ENCODE measurements at regions not wholly inside any gene's neighbourhood (a gene's known extent, or its start where the extent isn't known, plus 50 kb on each side); places are given as distances from the start of the nearest gene placed in this dataset.

- peak; percentile 25 for DNase-seq
Measured at GRCh38 chr1:195495720-195496635, 1112.3 kb downstream of the KCNT2 start.

GRCh38 chr1:195482137-195482536 lies 1126.1 kb downstream of the KCNT2 start:
- no peak for DNase-seq

GRCh38 chr1:195481293-195481692 lies 1126.9 kb downstream of the KCNT2 start:
- no peak for DNase-seq

DNA sequence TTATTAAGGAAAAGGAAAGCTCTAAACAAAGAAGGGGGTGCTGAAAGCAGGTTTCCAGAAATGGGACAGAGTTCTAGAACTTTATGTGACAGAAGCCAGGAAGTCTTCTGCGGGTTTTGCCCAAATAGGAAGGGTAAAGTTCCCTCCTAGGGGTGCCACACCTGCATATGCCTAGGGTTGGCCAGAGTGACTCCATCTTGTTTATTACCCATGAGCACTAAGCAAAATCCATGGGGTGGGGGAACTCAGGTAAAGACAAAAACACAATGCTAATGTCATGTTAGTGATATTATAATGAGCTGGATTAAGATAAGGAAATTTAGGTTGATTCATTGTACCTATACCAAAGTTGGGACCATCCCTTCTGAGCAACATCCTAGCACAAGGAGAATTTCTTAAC lies 1132.7 kb downstream of the KCNT2 start:
- no peak for DNase-seq

GRCh38 chr1:195472291-195472690 lies 1135.9 kb downstream of the KCNT2 start:
- no peak for DNase-seq

GRCh38 chr1:195466639-195467038 lies 1141.6 kb downstream of the KCNT2 start:
- DNase-seq: no peak

DNA sequence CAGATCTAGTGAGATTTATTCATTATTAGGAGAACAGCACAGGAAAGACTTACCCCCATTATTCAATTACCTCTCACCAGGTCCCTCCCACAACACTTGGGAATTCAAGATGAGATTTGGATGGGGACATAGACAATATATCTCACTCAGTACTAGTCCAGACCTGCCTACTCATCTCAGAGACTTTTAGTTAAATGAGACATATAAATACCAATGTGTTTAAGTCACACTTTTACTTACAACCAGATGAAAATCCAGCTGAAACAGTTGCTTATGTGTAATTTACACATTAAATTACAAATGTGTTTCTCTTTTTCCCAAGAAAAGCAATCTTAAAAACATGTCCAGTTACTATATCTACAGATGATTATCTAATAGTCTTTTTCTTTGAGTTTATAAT lies 1145.6 kb downstream of the KCNT2 start:
- DNase-seq: no peak

DNA sequence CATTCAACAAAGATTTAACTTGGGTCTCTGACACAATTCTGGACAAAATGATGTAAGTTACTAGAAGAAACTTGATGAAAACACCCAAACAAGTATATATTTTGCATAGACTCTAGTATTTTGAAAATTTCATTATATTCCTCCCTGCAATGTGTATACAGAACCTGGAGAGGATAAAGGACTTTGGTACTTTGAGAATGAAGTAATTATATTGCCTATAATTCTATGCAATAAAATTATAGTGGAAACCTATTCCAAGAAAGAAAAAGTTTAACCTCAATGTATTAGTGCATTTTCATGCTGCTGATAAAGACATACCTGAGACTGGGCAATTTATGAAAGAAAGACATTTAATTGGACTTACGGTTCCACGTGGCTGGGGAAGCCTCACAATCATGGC lies 1146.1 kb downstream of the KCNT2 start:
- no peak for DNase-seq

DNA sequence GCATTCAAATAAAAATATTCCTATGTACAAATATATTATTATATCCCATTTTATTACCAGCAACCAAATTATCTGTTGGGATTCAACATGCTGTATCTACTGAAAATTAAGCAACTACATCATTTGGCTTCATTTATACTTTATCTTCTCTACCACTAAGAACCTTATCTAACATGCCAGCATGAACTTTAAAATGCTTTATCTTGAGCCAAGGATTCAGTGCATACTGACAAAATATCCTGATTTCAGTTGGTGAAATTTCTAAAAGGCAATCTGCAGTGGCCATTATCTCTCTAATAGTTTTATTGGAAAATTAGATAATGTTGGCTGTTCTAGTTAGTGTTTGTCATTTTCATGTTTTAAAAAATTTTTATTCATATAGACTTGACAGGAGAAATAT lies 1149.9 kb downstream of the KCNT2 start:
- DNase-seq: no peak

GRCh38 chr1:195450794-195451193 lies 1157.4 kb downstream of the KCNT2 start:
- DNase-seq: no peak

DNA sequence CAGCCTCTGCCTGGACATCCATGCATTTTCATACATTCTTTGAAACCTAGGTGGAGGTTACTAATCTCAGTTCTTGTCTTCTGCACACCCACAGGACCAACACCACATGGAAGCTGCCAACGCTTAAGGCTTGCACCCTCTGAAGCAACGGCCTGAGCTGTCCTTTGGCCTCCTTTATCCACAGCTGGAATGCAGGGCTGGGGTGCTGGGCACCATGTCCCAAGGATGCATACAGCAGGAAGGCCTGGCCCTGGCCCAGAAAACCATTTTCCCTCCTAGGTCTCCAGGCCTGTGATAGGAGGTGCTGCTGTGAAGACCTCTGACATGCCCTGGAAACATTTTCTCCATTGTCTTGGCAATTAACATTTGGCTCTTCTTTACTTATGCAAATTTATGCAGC lies 1168.6 kb downstream of the KCNT2 start:
- DNase-seq: no peak

DNA sequence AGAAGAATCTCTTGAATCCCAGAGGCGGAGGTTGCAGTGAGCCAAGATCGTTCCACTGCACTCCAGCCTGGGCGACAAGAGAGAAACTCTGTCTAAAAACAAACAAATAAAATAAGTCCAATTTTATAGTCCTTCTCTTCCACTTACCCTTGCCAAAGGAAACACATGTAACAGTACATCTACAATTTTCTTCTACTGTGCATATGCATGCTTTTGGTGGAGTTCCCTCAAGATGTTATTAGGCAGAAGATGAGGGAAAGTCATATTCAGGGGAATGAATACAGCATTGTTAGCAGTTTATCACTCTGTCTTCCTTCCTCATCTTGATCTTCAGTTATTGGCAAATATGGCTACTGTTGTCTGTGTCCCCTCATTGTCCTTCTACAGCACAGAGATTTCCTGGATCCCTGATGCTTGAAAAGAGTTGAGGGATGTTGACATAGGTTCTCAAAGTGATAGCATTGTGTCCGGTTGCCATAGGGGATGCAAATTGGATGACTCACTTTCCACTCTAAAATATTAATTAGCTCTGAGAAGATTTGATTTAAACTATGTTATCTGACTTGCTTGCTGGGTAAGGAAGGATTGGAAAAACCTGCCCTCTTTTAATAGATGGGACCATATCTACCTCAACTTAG lies 1173.6 kb downstream of the KCNT2 start:
- DNase-seq: no peak

DNA sequence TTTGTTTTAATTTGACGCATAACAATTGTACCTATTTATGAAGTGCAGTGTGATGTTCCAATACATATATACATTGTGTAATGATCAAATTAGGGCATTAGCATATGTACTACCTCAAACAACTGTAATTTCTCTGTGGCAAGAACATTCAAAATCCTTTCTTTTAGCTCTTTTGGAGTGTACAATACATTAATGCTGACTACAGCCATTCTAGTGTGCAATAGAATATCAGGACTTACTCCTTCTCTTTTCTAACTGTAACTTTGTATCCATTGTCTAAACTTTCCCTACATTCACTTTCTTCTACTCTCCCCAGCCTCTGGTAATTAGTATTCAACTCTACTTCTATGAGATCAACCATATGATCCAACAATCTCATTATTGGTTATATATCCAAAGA lies 1177.4 kb downstream of the KCNT2 start:
- no peak for DNase-seq

DNA sequence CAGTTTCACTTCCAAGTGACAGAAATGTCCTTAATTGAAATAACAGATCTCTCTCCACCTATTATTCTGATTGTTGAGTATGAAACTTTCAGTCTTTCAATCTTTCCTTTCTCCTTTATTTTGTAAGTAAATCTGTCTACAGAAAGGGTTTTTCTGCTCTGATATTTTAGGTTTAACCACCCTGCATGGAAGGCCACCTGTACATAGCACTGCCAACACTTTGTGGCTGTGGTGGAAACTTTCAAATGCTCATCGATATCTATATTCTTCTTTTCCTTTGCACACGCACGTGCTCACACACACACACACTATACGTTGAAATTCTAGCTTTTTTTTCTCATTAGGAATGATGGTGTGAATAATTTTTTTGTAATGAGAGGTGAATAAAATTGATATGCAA lies 1179.3 kb downstream of the KCNT2 start:
- DNase-seq: no peak

- DNase-seq: no peak
Measured at GRCh38 chr1:195415584-195415983, 1192.7 kb downstream of the KCNT2 start.

GRCh38 chr1:195394567-195394966 lies 1213.7 kb downstream of the KCNT2 start:
- no peak for DNase-seq

GRCh38 chr1:195376190-195376589 lies 1232.0 kb downstream of the KCNT2 start:
- peak; percentile 11 for DNase-seq

DNA sequence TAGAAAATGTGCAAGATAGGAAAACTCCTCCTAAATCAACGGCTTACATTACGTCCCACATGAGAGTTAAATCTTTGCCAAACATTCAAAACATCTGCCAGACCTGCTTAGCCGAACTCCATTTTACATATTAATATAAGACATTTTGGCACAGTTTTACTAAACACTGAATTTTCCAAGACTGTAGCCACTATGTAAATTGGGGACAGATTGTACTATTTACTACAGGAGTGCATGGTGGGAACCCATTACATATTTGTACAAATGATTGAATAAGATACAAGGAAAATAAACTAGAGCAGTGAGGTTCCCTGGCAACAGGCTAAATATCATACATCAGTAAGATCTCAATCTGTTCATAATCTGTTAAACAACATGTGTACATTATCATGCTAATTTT lies 1234.4 kb downstream of the KCNT2 start:
- DNase-seq: no peak

- DNase-seq: no peak
Measured at GRCh38 chr1:195345149-195345548, 1263.1 kb downstream of the KCNT2 start.

DNA sequence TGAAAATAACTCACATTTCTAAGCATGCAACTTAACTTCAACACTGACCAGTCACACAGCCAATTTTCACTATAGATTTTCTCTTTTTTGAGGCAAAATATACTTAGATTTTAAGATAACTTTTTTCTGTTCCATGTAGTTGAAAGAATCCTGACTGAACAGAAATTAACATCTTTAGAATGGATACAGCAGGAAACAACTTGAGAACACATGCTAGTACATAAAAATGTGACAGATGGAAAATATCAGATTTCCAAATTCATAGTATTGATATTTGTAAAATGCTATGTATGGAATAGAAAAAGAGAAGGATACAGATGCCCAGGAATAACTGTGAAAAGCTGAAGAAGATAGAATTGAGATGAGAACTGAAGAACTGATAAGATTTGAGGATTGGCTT lies 1270.6 kb downstream of the KCNT2 start:
- DNase-seq: no peak

- no peak for DNase-seq
Measured at GRCh38 chr1:195336812-195337211, 1271.4 kb downstream of the KCNT2 start.

DNA sequence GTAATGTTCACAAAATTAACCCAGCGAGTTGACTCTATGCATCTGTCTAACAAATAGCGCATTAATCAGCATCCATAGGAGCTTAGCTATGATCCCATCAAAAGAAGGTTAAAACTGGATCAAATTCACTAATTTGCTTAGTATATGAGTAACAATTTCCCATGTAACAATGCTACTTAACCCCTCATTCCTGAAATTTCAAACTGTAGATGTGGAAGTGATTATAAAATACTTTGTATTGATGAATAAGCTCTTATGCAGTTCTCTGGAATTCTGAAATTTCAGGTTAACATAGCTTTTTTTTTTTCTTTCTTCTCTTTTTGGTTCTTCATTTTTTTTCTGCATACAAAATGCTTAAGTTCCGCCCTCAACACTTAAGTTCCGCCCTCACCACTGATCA lies 1272.7 kb downstream of the KCNT2 start:
- DNase-seq: no peak

GRCh38 chr1:195332102-195332501 lies 1276.1 kb downstream of the KCNT2 start:
- DNase-seq: no peak

- no peak for DNase-seq
Measured at GRCh38 chr1:195328681-195329080, 1279.6 kb downstream of the KCNT2 start.

DNA sequence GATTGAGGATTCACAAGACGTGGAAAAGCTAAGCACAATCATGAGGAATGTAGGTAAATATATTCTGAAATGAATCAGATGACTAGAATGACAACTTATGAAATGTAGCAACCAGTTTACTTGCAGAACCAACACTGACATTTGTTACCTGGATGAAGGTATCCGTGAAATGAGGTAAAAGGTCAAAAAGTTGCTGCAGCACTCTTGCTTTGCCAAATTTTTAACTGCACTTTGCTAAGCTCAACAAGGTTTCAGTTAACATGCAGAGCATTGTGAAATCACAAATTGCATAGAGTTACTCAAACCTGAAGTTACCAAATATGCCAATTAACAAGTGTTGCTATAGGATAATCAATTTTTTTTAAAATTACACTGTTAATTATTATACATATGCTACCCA lies 1280.1 kb downstream of the KCNT2 start:
- DNase-seq: no peak

All from RPMI8226 (cell line).